ENCODE measurements at regions not wholly inside any gene's neighbourhood (a gene's known extent, or its start where the extent isn't known, plus 50 kb on each side); places are given as distances from the start of the nearest gene placed in this dataset.

- Histone ChIP-seq H3K9me2 (replicated peaks; ENCODE audit: insufficient read depth, low read length) (no peaks in the 10 kb centered on the region), H3K9ac (ENCODE audit: low read length) (no peak overlapping the region), H3K4me3 (ENCODE audit: insufficient read depth, low read length, poor library complexity, severe bottlenecking) (no peak overlapping the region), H3K9me3 (ENCODE audit: insufficient read depth, low read length) (no peaks in the 10 kb centered on the region), H4K20me1 (ENCODE audit: low read depth, low read length) (no peaks in the 10 kb centered on the region), H2AFZ (ENCODE audit: low read depth, low read length, severe bottlenecking) (no peak overlapping the region), H3F3A (ENCODE audit: insufficient read depth) (no peaks in the 10 kb centered on the region), H3K27me3 (ENCODE audit: low read length) (no peaks in the 10 kb centered on the region; the same call in 1 of the 2 replicates), H3K27ac (ENCODE audit: low read depth, low read length) (no peak overlapping the region), H3K79me2 (ENCODE audit: insufficient read depth, low read length) (no peaks in the 10 kb centered on the region), H3K4me2 (ENCODE audit: low read depth, low read length, poor library complexity, severe bottlenecking) (no peak overlapping the region), H3K36me3 (ENCODE audit: low read length) (no peaks in the 10 kb centered on the region)
- TF ChIP-seq, protein P1, sequence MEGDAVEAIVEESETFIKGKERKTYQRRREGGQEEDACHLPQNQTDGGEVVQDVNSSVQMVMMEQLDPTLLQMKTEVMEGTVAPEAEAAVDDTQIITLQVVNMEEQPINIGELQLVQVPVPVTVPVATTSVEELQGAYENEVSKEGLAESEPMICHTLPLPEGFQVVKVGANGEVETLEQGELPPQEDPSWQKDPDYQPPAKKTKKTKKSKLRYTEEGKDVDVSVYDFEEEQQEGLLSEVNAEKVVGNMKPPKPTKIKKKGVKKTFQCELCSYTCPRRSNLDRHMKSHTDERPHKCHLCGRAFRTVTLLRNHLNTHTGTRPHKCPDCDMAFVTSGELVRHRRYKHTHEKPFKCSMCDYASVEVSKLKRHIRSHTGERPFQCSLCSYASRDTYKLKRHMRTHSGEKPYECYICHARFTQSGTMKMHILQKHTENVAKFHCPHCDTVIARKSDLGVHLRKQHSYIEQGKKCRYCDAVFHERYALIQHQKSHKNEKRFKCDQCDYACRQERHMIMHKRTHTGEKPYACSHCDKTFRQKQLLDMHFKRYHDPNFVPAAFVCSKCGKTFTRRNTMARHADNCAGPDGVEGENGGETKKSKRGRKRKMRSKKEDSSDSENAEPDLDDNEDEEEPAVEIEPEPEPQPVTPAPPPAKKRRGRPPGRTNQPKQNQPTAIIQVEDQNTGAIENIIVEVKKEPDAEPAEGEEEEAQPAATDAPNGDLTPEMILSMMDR (IDR thresholded peaks at IDR 0.05; ENCODE audit: insufficient read depth, low read length, poor library complexity, severe bottlenecking) = no peak
- no peak for TF ChIP-seq EZH2phosphoT487 (conservative IDR thresholded peaks at IDR 0.05; ENCODE audit: low read length)
Observed at GRCh38 chr7:85447004-85447403, 260.1 kb upstream of the SEMA3D start.

- Histone ChIP-seq H3K4me3 (ENCODE audit: insufficient read depth, low read length, poor library complexity, severe bottlenecking) (no peak overlapping the region), H3K4me2 (ENCODE audit: low read depth, low read length, poor library complexity, severe bottlenecking) (no peak overlapping the region), H3K79me2 (ENCODE audit: insufficient read depth, low read length) (no peaks in the 10 kb centered on the region), H3K9ac (ENCODE audit: low read length) (no peak overlapping the region), H3K27me3 (ENCODE audit: low read length) (no peaks in the 10 kb centered on the region), H3K9me2 (replicated peaks; ENCODE audit: insufficient read depth, low read length) (no peaks in the 10 kb centered on the region), H3K27ac (ENCODE audit: low read depth, low read length) (no peak overlapping the region), H2AFZ (ENCODE audit: low read depth, low read length, severe bottlenecking) (no peak overlapping the region), H4K20me1 (ENCODE audit: low read depth, low read length) (peaks cover 2% of the 10 kb centered on the region; the same call in 1 of the 2 replicates), H3F3A (ENCODE audit: insufficient read depth) (no peaks in the 10 kb centered on the region), H3K9me3 (ENCODE audit: insufficient read depth, low read length) (no peaks in the 10 kb centered on the region), H3K36me3 (ENCODE audit: low read length) (no peaks in the 10 kb centered on the region)
- TF ChIP-seq EZH2phosphoT487 (conservative IDR thresholded peaks at IDR 0.05; ENCODE audit: low read length) = no peak
- TF ChIP-seq, protein P1 (IDR thresholded peaks at IDR 0.05; ENCODE audit: insufficient read depth, low read length, poor library complexity, severe bottlenecking) = no peak
Observed at GRCh38 chr7:85426487-85426960, 239.7 kb upstream of the SEMA3D start.

- H3K79me2 ChIP-seq (ENCODE audit: insufficient read depth, low read length) = no peaks in the 10 kb centered on the region
- TF ChIP-seq EZH2phosphoT487 (conservative IDR thresholded peaks at IDR 0.05; ENCODE audit: low read length) = no peak
- TF ChIP-seq, protein P1 (IDR thresholded peaks at IDR 0.05; ENCODE audit: insufficient read depth, low read length, poor library complexity, severe bottlenecking) = no peak
- H3K9me3 ChIP-seq (ENCODE audit: insufficient read depth, low read length) = no peaks in the 10 kb centered on the region
- H3K4me2 ChIP-seq (ENCODE audit: low read depth, low read length, poor library complexity, severe bottlenecking) = no peak overlapping the region
- no peaks in the 10 kb centered on the region for H3F3A ChIP-seq (ENCODE audit: insufficient read depth)
- no peaks in the 10 kb centered on the region for H3K36me3 ChIP-seq (ENCODE audit: low read length)
- no peak overlapping the region for H3K4me3 ChIP-seq (ENCODE audit: insufficient read depth, low read length, poor library complexity, severe bottlenecking)
- no peaks in the 10 kb centered on the region for H3K27me3 ChIP-seq (ENCODE audit: low read length)
- H3K27ac ChIP-seq (ENCODE audit: low read depth, low read length) = no peak overlapping the region
- no peak overlapping the region for H2AFZ ChIP-seq (ENCODE audit: low read depth, low read length, severe bottlenecking)
- H4K20me1 ChIP-seq (ENCODE audit: low read depth, low read length) = peaks cover 3% of the 10 kb centered on the region; the same call in 1 of the 2 replicates
- H3K9me2 ChIP-seq (replicated peaks; ENCODE audit: insufficient read depth, low read length) = no peaks in the 10 kb centered on the region
- no peak overlapping the region for H3K9ac ChIP-seq (ENCODE audit: low read length)
Observed at GRCh38 chr7:85424298-85424697, 237.4 kb upstream of the SEMA3D start.

Measured in SU-DHL-6 (cell line).